Breast epithelium (tissue), 3 donors: ENCODE measurements at regions not wholly inside any gene's neighbourhood (a gene's known extent, or its start where the extent isn't known, plus 50 kb on each side); places are given as distances from the start of the nearest gene placed in this dataset.

Source experiments
- POLR2A ChIP-seq: fragments of 450-650 bp; IDR thresholded peaks from one replicate; pipeline ENCODE4 v1.6.1; 2016; ENCODE audit warnings: antibody characterized with exemption, mild to moderate bottlenecking, moderate library complexity
- TF ChIP-seq, protein P1 (sequence below), 3 donors: fragments of 450-650 bp; IDR thresholded peaks; one replicate each; pipeline ENCODE4 v1.5.1; 2016 to 2017; ENCODE audit warnings: antibody characterized with exemption in 3 of 3, mild to moderate bottlenecking in 3 of 3, moderate library complexity in 3 of 3

DNA sequence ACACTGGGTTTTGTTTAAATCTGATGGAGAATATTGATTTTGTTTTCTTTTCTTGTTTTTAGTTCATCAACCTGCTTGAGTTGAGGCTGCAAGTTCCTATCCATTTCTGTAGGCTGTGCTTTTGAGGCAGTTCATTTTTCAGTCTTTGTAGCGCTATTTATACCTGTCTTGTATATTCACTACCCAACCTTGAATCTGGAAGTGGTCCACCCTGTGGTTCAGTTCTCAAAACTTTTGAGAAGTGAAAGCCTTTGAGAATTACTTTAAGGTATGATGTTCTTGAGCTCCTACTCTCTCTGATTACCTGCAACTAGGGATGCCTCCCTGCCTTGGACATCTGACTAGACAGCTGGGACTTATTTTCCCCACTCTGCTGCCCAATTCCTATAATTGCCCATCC lies 53.5 kb upstream of the KCNE4 start:
- TF ChIP-seq, protein P1, sequence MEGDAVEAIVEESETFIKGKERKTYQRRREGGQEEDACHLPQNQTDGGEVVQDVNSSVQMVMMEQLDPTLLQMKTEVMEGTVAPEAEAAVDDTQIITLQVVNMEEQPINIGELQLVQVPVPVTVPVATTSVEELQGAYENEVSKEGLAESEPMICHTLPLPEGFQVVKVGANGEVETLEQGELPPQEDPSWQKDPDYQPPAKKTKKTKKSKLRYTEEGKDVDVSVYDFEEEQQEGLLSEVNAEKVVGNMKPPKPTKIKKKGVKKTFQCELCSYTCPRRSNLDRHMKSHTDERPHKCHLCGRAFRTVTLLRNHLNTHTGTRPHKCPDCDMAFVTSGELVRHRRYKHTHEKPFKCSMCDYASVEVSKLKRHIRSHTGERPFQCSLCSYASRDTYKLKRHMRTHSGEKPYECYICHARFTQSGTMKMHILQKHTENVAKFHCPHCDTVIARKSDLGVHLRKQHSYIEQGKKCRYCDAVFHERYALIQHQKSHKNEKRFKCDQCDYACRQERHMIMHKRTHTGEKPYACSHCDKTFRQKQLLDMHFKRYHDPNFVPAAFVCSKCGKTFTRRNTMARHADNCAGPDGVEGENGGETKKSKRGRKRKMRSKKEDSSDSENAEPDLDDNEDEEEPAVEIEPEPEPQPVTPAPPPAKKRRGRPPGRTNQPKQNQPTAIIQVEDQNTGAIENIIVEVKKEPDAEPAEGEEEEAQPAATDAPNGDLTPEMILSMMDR (IDR thresholded peaks at IDR 0.05), result no peak
- no peak for TF ChIP-seq POLR2A
